HUDEP-2 (cell line): ENCODE measurements at regions not wholly inside any gene's neighbourhood (a gene's known extent, or its start where the extent isn't known, plus 50 kb on each side); places are given as distances from the start of the nearest gene placed in this dataset.
A peak's percentile ranks its signal among the peaks of the same experiment; 100 is the strongest.
"Not testable (repeated sequence)": the region's sequence is repeated elsewhere in the genome, so short reads cannot be mapped to it uniquely, and the experiment has no call there.

Experiments
- DNase-seq, 76 experiments: peaks; one replicate each; lab custom pipeline; 2025; ENCODE audit not compliant: unreplicated experiment in 76 of 76; lab: John Stamatoyannopoulos, UW

GRCh38 chr5:94028001-94028400 lies 286.6 kb upstream of the POU5F2 start:
- DNase-seq = no peak

- no peak for DNase-seq
These were observed 285.7 kb upstream of the POU5F2 start for GRCh38 chr5:94027145-94027544.

DNA sequence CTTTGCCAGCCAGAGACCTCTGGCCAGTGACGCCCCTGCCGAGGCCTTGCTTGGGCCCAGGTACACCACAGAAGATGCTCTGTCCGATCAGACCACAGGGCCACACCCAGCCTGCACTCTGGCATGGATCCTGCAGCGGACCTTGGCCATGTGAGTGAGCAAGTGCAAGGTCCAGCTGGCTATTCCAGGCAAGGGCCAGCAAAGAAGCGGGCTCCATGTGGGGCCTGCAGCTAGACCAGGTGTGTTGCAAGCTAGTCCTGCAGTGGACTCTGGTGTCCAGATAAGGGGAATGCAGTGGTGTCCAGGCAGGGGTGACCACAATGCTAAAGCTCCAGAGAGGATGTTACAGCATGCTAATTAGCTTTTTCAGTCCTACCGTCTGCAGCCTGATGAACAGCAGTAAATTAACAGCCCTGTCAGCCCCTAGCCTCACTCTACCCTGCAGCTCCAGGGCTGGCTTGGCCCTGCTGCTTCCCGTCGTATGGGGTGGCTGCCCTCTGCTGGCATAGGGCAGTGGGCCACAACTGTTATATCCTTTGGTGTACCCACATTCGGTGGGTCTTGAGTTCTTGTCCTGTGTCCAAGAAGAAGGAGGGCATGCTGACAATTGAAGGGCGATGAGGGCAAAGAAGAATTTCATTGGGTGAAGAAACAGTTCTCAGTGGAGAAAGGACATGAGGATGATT lies 284.5 kb upstream of the POU5F2 start:
- DNase-seq = peak in 1 of 76 experiments; percentile 1

- DNase-seq = no peak
These were observed 283.2 kb upstream of the POU5F2 start for GRCh38 chr5:94024620-94025019.

DNA sequence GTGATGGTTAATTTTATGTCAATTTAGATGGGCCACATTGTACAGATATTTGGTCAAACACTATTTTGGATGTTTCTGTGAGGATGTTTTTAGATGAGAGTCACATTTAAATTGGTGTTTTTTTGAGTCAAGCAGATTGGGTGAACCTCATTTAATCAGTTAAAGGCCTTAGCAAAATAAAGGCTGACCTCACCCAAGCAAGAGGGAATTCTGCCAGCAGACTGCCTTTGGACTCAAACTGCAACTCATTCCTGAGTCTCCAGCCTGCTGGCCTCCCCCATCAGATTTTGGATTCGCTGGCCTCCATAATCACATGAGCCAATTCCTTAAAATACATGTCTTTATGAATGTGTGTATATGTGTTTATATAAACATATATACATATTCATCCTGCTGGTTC lies 282.7 kb upstream of the POU5F2 start:
- no peak for DNase-seq

GRCh38 chr5:94021246-94021645 lies 279.8 kb upstream of the POU5F2 start:
- DNase-seq = peak in 1 of 76 experiments; percentile 7

DNA sequence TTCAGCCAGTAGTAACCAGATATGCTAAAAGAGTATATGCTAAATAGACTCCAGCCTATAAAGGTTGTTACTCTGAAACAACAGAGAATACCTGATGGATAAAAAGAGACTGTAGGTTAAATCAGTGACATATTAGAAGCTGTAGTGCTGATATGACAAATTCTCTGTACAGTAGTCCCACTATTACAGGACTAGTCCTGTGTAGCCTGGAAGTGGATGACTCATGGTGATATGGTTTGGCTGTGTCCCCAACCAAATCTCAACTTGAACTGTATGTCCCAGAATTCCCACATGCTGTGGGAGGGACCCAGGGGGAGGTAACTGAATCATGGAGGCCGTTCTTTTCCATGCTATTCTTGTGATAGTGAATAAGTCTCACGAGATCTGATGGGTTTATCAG lies 276.2 kb upstream of the POU5F2 start:
- no peak for DNase-seq

DNA sequence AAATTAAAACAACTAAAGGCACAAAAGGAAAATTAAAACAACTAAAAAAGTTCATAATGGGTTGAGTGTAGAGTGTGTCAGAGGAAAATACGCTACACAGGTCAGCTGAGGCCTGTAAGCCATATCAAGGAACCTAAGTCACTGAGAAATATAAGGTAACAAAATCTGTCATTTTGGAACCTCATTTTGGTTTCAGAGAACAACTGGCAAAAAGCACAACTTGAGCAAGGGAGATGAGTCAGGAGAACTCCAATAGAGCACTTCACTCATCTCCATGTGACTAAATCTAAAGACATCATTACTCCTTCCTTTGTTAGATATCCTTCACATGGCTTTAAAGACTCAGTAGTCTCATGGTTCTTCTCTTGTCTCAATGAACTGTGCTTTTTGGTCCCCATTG lies 269.4 kb upstream of the POU5F2 start:
- no peak for DNase-seq

GRCh38 chr5:94009161-94009560 lies 267.8 kb upstream of the POU5F2 start:
- DNase-seq = no peak

- DNase-seq = peak in 35 of 76 experiments; percentile 0 to 64 (median 23)
These were observed 257.6 kb upstream of the POU5F2 start for GRCh38 chr5:93998951-93999455.

GRCh38 chr5:93997562-93997961 lies 256.2 kb upstream of the POU5F2 start:
- DNase-seq = no peak

DNA sequence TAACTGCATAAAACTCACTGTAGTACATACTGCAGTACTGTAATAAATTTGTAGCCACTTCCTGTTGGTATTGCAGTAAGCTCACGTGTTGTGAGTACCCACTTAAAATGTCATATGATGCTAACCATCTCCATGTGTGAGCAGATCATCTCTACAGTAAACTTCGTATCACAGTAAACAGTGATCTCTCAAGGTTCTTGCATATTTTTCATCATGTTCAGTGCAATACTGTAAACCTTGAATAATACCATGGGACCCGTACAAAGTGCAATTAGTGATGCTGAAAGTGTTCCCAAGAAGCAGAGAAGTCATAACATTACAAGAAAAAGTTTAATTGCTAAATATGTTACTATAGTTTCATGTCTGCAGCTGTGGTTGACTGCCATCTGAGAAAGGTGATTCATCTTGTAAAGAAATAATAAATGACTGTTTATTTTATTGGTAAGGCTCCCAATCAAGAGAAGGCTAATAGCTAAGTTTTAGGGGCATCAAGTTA lies 253.8 kb upstream of the POU5F2 start:
- no peak for DNase-seq

DNA sequence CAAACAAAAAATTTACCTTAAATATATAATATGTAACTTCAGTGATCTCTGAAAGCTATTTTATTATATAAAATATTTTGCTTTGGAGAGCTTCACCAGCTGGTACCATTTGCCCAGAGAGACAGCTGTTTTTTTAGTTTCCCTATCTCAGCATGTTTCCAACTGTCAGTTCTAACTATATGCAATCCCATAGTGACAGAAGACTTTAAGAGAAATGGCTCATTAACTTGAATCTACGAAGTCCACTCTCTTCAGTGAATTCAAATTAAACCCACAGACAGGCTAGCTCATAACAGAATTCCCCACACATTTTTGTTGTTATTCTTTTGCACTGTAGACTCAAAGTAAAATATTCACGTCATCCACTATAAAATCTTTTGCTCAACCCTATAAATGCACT lies 251.8 kb upstream of the POU5F2 start:
- DNase-seq = no peak

- DNase-seq = peak in 31 of 76 experiments; percentile 1 to 52 (median 6)
These were observed 249.2 kb upstream of the POU5F2 start for GRCh38 chr5:93990504-93991070.

DNA sequence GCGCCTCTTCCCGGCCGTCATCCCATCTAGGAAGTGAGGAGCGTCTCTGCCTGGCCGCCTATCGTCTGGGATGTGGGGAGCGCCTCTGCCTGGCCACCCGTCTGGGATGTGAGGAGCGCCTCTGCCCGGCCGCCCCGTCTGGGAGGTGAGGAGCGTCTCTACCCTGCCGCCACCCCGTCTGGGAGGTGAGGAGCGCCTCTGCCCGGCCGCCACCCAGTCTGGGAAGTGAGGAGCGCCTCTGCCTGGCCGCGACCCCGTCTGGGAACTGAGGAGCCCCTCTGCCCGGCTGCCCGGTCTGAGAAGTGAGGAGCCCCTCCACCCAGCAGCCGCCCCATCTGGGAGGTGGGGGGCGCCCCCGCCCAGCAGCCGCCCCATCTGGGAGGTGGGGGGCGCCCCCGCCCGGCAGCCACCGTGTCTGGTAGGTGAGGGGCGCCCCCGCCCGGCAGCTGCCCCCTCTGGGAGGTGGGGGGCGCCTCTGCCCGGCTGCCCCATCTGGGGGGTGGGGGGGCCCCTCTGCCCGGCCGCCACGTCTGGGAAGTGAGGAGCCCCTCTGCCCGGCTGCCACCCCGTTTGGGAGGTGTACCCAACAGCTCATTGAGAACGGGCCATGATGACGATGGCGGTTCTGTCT lies 244.7 kb upstream of the POU5F2 start:
- DNase-seq = not testable (repeated sequence)

- no peak for DNase-seq
These were observed 236.8 kb upstream of the POU5F2 start for GRCh38 chr5:93978222-93978621.

GRCh38 chr5:93967923-93968322 lies 226.5 kb upstream of the POU5F2 start:
- DNase-seq = no peak

- DNase-seq = no peak
These were observed 223.0 kb upstream of the POU5F2 start for GRCh38 chr5:93964421-93964820.

- DNase-seq = no peak
These were observed 218.6 kb upstream of the POU5F2 start for GRCh38 chr5:93960042-93960441.

- DNase-seq = no peak
These were observed 214.6 kb upstream of the POU5F2 start for GRCh38 chr5:93956006-93956405.

- DNase-seq = peak in 1 of 76 experiments; percentile 1
These were observed 213.1 kb upstream of the POU5F2 start for GRCh38 chr5:93954421-93955069.
